ENCODE measurements at regions not wholly inside any gene's neighbourhood (a gene's known extent, or its start where the extent isn't known, plus 50 kb on each side); places are given as distances from the start of the nearest gene placed in this dataset.
A peak's percentile ranks its signal among the peaks of the same experiment; 100 is the strongest.
"Not testable (repeated sequence)": the region's sequence is repeated elsewhere in the genome, so short reads cannot be mapped to it uniquely, and the experiment has no call there.

GRCh38 chr7:45435846-45436245 is 138.3 kb upstream of the ADCY1 start:
- ChIA-PET CTCF (no interaction called here), POLR2A (ENCODE audit: unreplicated experiment) (no interaction called here)
- peak; percentile 47 for DNase-seq
- Histone ChIP-seq H3K14ac (replicated peaks; ENCODE audit: low read depth, low read length) (no peak overlapping the region), H4K20me1 (ENCODE audit: insufficient read depth, low read length) (no peaks in the 10 kb centered on the region), H3K27me3 (ENCODE audit: control insufficient read depth, insufficient read depth, low read length) (0 out of 2 replicates have a peak, but pooled peaks cover 2% of the 10 kb centered on the region), H3K23ac (ENCODE audit: low read depth, low read length) (no peak overlapping the region), H2AK5ac (ENCODE audit: low read depth, low read length) (no peak overlapping the region), H3K27ac (ENCODE audit: insufficient read depth, low read length) (no peak overlapping the region), H4K8ac (ENCODE audit: low read depth in 2 of 2, low read length in 2 of 2) (no peak overlapping the region), H4K5ac (ENCODE audit: low read depth, low read length) (no peak overlapping the region), H3K9me1 (ENCODE audit: insufficient read depth, low read length) (no peaks in the 10 kb centered on the region), H2AK9ac (replicated peaks; ENCODE audit: low read depth, low read length, poor library complexity) (no peak overlapping the region), H3K56ac (ENCODE audit: extremely low read depth, insufficient read depth, low read length) (no peak overlapping the region), H2BK120ac (ENCODE audit: low read depth, low read length) (no peak overlapping the region), H3K9me3 (ENCODE audit: control insufficient read depth, insufficient read depth, low read length) (no peaks in the 10 kb centered on the region), H3K79me1 (ENCODE audit: low read depth in 1 of 2, low read length in 2 of 2) (no peaks in the 10 kb centered on the region), H4K91ac (ENCODE audit: insufficient read depth, low read depth, low read length) (no peak overlapping the region), H3K4me2 (ENCODE audit: low read depth, low read length) (no peak overlapping the region), H2BK20ac (ENCODE audit: low read depth, low read length) (no peak overlapping the region), H3K4me3 (ENCODE audit: insufficient read depth, low read depth, low read length) (no peak overlapping the region), H3K36me3 (ENCODE audit: control insufficient read depth, insufficient read depth, low read length) (no peaks in the 10 kb centered on the region), H2AFZ (replicated peaks; ENCODE audit: low read length, poor library complexity) (no peak overlapping the region), H2BK5ac (ENCODE audit: low read depth, low read length, poor library complexity, severe bottlenecking) (no peak overlapping the region), H3K4ac (ENCODE audit: low read depth, low read length) (no peak overlapping the region), H3K18ac (ENCODE audit: low read depth, low read length) (no peak overlapping the region), H3K9ac (ENCODE audit: low read depth, low read length) (no peak overlapping the region), H3K4me1 (ENCODE audit: control insufficient read depth, insufficient read depth, low read length) (no peaks in the 10 kb centered on the region), H2BK15ac (ENCODE audit: low read depth, low read length) (no peak overlapping the region)
- peak; percentile 45; the same call in 1 of the 2 replicates for TF ChIP-seq FOS (IDR thresholded peaks at IDR 0.05; ENCODE audit: low read depth, low read length)
- TF ChIP-seq RAD21 (IDR thresholded peaks at IDR 0.05; ENCODE audit: low read length), result no peak
- intact Hi-C loops (cut with micrococcal nuclease), result no loop called here
- in situ Hi-C loops (cut with MboI; ENCODE audit: low sequenced_read_pairs), result no loop called here
- WGBS, 2 experiments (ENCODE audit: extremely low coverage in 2 of 2, insufficient read length in 1 of 2), result no CpG with 5 or more reads among the region's 1 CpG
- dilution Hi-C loops (cut with HindIII; ENCODE audit: low sequenced_read_pairs, unreplicated experiment), result no loop called here
- no TSS peak for BruUV-seq (replicated peaks)
- ATAC-seq (ENCODE audit: low read depth), result peak; percentile 49

GRCh38 chr7:45440776-45441175 is 133.4 kb upstream of the ADCY1 start:
- H3K18ac ChIP-seq (ENCODE audit: low read depth, low read length); H3K27me3 ChIP-seq (ENCODE audit: control insufficient read depth, insufficient read depth, low read length); H4K5ac ChIP-seq (ENCODE audit: low read depth, low read length); H2AK5ac ChIP-seq (ENCODE audit: low read depth, low read length); intact Hi-C loops (cut with micrococcal nuclease); H3K9me1 ChIP-seq (ENCODE audit: insufficient read depth, low read length); H3K4me1 ChIP-seq (ENCODE audit: control insufficient read depth, insufficient read depth, low read length); H3K4ac ChIP-seq (ENCODE audit: low read depth, low read length); DNase-seq; H4K20me1 ChIP-seq (ENCODE audit: insufficient read depth, low read length); H2AK9ac ChIP-seq (replicated peaks; ENCODE audit: low read depth, low read length, poor library complexity); H3K23ac ChIP-seq (ENCODE audit: low read depth, low read length); POLR2A ChIA-PET (ENCODE audit: unreplicated experiment); H3K27ac ChIP-seq (ENCODE audit: insufficient read depth, low read length); H2BK15ac ChIP-seq (ENCODE audit: low read depth, low read length); dilution Hi-C loops (cut with HindIII; ENCODE audit: low sequenced_read_pairs, unreplicated experiment); H2AFZ ChIP-seq (replicated peaks; ENCODE audit: low read length, poor library complexity); CTCF ChIA-PET; H3K4me3 ChIP-seq (ENCODE audit: insufficient read depth, low read depth, low read length); H3K9me3 ChIP-seq (ENCODE audit: control insufficient read depth, insufficient read depth, low read length); H2BK20ac ChIP-seq (ENCODE audit: low read depth, low read length); H2BK120ac ChIP-seq (ENCODE audit: low read depth, low read length); H3K9ac ChIP-seq (ENCODE audit: low read depth, low read length); H4K8ac ChIP-seq (ENCODE audit: low read depth in 2 of 2, low read length in 2 of 2); H3K14ac ChIP-seq (replicated peaks; ENCODE audit: low read depth, low read length); H4K91ac ChIP-seq (ENCODE audit: insufficient read depth, low read depth, low read length); ATAC-seq (ENCODE audit: low read depth); H2BK5ac ChIP-seq (ENCODE audit: low read depth, low read length, poor library complexity, severe bottlenecking); in situ Hi-C loops (cut with MboI; ENCODE audit: low sequenced_read_pairs); H3K4me2 ChIP-seq (ENCODE audit: low read depth, low read length); BruUV-seq (replicated peaks); H3K36me3 ChIP-seq (ENCODE audit: control insufficient read depth, insufficient read depth, low read length); H3K79me1 ChIP-seq (ENCODE audit: low read depth in 1 of 2, low read length in 2 of 2); H3K56ac ChIP-seq (ENCODE audit: extremely low read depth, insufficient read depth, low read length): not testable (repeated sequence)
- WGBS, 2 experiments (ENCODE audit: extremely low coverage in 2 of 2, insufficient read length in 1 of 2), result no CpG with 5 or more reads among the region's 1 CpG
